ENCODE measurements at regions not wholly inside any gene's neighbourhood (a gene's known extent, or its start where the extent isn't known, plus 50 kb on each side); places are given as distances from the start of the nearest gene placed in this dataset.

DNA sequence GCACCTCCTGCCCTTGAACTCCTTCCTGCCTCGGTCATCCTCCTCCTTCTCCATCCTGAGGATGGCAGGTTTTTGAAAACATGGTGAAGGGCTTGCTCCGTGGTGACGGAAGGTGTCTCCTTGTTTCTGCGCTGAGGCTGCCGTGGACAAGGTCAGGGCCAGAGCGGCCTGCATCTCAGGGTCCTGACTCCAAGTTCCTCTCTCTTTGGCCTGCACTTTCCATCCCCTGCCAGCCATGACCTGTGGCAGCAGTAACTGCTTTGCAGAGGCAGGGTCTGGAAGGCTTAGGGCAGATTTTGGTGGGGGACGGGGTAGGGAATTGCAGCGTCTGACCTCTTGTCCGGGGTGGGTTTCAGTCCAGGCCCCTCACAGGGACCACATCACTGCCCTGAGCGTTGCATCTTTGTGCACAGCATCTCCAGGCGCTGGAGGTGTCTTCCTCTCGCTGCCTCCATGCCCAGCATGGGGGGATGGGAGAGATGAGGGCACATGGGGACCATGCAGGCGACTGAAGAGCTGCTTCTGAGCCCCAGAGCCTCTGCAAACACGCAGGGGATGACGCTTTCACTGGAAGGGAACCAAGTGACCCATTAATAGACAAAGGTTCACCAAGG, 216.8 kb downstream of the TEX29 start:
- DNase-seq (ENCODE audit: low read depth) = no peak

DNA sequence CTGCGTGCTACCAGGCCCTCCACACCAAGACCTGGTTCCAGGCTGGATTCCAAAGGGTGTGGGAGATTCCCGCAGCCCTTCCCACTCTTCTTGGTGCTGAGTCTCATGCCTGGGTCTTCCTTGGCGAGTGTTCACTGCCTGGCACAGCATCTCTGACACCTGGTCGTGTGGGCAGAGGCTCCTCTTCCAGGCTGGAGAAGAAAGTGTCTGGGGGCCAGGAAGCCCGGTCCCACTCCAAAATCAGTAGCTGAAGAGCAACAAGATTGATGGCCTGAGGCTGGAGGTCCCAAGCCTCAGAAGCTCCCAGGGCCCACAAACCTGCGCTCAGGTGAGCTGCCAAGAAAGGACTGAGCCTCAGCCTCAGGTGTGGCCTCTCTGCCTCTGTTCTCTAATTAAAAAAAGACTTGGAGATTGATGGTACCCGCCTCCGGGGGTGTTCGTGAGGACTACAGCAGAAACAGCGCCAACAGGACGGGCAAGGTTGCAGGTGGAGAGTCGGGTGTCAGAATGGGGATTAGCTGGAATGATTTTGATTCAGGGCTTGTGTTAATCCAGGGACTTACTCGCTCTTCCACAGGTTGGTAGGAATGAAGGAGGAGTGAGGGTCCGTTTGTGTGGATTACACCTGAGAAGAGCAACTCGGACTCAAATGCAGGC, 217.5 kb downstream of the TEX29 start:
- no peak for DNase-seq (ENCODE audit: low read depth)

DNA sequence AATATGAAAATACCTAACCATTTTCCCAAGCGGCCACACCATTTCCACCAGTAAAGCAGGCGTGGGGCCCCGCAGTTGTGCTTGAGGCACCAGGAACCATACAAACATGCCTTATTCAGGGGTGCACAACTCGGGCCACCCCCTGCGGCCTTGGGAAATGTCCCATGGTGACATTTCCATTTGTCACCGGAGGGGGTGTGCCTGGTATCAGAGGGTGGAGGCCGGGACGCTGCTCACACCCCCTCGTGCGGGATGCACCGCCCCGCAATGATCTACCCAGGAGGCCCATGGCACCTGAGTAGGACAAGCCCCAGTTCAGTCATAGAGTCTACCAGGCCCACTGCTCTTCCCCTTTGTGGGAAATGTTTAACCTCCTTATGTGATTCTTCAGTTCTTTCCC, 218.8 kb downstream of the TEX29 start:
- no peak for DNase-seq (ENCODE audit: low read depth)

DNA sequence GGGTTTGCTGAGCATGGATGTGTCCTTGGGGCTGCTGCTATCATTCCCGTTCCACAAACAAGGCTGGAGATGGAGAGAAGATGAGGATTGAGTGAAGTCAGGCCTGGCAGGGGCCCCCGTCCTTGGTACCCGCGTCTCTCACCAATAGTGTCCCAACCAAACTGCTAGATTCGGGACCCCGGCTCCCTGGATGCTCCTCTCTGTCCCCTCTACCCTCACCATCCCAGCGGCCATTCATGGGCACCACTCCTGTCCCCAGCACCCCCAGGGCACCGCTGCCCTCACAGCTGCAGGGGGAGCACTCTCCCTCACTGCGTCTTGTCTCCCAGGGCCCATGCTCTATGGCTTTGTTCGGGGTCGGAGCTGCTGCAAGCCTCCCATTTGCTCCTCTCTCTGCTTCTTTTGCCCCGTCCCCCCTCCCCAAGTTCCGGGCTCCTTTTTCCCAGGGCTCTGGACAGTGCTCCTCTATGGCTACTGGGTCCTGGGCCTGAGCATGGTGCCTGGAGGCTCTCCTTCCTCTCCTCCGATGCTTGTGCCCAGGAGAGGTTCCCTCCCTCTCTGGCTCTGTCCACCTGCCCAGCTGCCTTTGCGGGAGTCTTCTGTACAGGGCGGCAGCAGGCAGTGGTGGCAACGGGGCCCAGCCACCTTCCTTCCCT, 219.5 kb downstream of the TEX29 start:
- no peak for DNase-seq (ENCODE audit: low read depth)

DNA sequence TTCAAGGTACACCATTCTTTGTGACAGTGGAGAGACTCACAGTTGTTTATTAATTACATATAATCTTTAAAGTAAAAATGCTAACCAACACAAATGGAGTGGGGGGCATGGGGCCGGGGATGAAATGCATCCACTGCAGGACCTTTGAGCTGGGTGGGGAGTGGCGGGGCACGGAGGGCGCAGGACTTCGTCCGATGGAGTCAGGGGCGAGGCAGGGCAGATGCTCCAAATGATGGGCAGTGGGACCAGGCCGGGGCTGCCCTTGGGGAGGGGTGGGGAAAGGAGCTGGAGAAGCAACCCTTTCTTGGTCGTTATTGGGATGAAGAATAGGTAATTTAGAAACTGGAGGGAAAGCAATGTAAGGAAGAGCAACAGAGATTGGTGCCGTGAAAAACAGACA, 220.0 kb downstream of the TEX29 start:
- DNase-seq (ENCODE audit: low read depth) = no peak

DNA sequence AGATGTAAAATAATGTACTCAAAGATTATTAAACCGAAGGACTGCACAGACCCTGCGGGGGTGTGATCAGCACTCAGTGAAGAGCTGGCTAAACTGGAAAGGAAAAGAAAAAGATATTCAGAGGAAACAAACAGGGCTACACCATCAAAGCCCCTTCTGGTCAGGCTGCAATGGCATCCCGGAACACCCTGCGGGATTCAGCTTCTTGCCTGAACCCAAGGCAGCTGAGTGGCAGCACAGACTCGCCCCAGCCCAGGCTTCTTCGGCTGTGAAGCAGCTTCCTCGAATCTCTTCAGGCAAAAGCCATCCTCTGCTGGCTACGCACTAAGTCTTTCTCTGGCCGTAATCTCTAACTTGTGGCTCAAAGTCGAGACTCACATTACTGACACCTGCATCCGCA, 220.9 kb downstream of the TEX29 start:
- DNase-seq (ENCODE audit: low read depth) = no peak

DNA sequence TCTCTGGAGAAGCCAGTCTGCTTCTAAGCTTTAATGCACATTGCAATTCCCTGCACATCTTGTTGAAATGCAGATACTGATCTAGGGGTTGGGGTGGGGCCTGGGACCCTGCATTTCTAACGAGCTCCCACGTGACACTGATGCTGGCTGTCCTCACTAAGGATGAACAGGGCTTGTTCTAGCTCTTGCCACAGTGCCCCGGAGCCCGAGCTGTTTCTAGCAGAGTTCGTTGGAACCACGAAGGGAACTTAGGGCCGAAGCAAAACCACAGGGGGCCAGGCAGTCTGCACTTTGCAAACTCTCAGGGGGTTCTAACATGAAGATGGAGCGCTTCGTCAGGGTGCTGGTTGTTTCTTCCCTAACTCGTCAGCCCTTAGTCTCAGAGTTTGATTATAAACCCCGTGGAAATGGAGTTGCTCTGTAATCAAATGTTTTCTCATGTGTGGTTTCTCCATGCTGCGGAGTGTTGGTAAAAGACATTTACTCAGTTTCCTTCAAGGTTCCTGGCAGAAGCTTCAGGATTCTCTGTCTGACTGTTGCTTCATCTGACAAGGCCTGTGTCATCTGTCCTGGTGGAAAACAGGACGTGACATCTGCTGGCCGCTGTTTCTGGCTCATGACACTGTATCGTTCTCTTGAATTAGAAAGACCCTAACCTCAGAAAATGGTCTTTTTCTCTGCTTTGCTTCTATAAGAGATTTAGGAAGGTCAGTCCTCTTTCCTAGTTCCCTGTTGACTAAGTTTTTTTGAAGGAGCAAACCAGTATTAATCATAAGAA, 221.5 kb downstream of the TEX29 start:
- no peak for DNase-seq (ENCODE audit: low read depth)

DNA sequence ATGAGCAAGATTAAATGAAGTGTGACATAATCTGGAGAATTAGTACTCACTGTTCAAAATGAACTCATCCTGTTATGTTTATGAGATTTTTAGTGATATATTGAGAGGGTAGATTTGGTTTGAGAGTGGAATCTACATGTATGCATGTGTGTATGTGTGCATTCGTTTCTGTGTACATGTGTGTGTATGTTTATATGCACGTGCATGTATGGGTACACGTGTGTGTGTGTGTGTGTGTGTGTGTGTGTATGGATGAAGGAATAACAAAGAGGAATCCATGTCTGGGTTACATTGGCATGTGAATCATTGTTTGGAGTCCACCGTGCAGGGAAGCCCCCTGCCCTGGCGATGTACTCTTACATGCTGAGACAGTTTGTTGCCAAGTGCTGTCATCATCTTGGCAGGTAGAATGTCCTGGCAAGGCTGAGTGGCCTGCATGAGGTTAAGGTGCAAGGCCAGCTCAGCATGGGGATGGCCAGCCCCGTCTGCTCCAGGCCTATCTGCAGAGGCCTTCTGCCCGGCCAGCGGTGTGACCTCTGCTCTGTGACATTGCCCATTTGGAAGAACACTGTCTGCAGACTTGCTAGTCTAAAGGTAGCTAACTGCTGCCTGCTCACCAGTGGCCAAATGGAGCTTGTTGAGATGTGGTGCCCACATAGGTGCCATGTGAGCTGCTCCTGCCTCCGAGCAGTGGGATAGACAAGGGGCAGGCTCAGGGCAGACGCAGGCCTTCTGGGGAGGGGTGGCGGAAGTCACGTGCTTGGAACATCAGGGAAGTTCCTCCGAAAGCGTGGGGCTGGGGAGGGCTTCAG, 222.3 kb downstream of the TEX29 start:
- no peak for DNase-seq (ENCODE audit: low read depth)

DNA sequence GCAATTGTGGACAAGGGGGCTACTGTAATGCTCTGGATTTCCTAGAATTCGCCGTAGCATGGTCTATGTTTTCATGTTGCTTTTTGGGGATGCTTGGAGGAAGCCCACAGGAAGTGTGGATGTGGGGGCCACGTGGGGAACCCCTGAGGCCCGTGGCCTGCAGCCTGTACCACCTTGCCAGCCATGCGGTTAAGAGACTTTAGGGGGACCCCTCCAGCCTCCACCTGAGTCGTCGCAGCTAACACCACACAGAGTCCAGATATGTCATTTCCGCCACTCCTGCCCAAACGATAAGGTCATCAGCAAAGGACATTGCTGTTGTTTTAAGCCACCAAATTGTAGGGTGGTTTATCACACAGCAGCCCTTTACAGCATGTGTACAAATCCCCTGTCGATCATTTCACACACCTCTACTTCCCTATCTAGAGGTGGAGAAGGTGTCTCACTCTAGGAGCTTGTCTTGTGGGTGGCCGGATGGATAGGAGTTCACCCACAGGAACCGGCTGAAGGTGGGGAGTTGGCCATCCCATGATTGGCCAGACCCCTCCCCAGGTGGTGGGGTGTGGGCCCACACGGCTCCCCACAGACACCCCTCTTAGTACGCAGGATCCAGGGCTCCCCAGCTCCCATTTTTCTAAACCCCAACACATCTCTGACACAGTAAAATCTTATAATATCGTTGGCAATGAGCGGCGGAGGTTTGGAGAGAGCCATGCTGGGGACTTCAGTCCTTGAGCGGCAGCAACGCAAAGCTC, 226.7 kb downstream of the TEX29 start:
- DNase-seq (ENCODE audit: low read depth) = no peak

DNA sequence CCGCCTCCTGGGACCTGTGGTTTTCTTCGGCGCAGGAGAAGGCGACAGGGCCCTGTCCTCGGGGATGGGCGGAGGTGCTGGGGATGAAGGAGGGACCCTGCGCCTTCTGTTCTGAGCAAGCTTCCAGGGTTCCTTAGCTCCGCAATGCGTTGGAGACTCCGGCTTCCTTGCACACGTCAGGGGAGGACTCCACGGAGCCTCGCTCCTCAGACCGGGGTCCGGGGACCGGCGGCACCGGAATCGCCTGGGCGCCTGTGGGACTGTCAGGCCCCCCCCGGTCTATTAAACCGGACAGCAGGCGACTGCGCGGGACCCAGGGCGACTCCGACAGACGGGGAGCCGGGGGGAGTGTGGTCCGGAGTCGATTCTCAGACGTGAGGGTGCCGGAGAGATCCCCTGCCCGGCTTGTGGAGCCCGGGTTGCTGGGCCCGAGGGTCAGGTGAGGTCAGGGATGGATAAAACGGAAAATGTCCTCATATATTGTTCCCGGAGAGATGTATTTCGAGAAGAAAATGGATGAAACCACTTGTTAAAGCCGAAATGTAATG, 227.4 kb downstream of the TEX29 start:
- no peak for DNase-seq (ENCODE audit: low read depth)

DNA sequence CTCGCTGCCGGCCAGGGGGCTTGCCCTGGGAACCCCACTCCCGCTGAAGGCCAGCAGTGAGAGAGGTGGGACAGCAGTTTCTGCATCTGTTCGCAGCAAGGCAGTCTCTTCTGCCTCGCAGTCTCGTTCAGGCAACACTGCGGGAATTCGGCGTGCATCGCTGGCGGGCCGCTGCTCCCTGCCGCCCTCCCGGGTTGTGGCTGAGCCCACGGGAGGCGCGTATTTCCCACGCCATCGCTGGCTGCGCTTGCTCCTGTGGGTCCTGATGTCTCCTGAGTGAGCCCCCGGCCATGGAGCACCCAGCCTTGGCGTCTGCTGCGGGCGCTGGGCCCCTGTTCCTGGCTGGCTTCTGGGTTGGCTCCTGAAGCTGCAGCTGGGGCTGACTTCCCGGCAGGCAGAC, 227.9 kb downstream of the TEX29 start:
- no peak for DNase-seq (ENCODE audit: low read depth)

DNA sequence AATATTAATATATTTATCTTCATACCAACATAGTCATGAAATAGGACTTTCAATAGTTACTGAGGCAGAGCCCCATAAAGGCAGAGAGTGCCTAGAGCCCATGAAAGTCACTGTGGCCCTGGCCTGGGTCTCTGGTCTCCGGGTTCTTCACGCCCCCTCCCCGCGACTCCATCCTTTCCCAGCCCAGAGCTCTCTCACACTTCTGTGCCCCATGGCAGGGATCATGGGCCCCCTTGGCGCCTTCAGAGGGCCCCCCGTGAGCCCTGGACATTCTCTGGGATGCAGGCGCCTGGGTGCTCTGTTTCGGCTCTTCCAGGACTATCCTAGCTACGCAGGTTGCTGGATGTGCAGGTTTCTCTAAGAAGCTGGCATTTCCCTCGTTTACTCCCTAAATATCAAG, 228.4 kb downstream of the TEX29 start:
- no peak for DNase-seq (ENCODE audit: low read depth)

DNA sequence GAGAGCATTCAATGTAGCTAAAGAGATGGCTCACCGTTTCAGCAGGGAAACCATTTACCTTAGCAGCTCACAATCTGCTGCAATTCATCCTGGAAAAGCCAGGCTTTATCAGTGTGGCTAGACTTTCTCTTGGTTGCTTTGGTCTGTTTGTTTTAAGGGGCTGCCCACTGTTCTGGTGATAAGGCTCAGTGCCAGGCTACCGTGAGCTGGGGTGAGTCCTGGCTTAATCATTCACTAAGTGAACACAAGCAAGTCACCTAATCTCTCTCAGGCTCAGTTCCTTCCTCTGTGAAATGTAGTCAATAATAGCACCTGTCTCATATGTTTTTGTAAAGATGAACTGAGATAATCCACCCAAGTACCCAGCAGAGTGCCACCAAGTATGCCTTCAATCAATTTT, 229.0 kb downstream of the TEX29 start:
- DNase-seq (ENCODE audit: low read depth) = no peak

DNA sequence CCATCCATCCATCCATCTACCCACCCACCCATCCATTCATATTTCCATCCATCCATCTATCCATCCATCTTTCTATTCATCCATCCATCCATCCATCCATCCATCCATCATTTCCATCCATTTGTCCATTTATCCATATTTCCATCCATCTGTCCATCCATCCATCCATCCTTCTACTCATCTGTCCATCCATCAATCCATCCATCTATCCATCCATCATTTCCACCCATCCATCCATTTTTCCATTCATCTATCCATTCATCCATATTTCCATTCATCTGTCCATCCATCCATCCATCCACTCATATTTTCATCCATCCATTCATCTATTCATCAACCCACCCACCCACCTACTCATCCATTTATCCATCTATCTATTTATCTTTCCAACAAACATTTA, 229.6 kb downstream of the TEX29 start:
- DNase-seq (ENCODE audit: low read depth) = no peak

DNA sequence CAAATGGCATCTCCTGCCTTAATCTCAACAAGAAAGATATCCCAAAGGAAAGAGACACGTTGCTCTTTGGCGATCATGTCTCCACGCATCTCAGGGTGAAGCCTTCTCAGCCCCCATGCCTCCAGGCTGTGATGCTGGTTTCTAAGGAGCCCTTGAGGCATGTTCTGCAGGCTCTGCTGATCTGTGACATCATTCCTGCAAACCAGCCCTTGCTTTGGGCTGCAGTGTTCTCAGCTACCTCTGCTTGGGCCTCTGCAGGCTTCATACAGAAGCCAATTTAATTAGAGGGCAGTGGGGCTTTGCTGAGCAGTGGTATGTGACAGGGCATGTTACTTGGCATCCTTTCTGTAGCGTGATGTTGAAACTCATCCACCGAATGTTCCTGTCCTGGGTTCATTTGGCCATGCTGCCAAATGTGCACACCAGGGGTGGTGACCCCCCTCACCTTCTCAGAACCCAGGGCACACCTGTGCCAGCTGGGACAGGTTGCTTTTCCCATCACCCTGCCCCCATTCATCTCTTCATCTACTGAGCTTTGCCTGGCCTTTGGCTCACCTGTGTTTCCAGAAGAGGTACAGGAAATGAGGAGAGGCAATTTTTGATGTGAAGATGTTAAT, 230.9 kb downstream of the TEX29 start:
- no peak for DNase-seq (ENCODE audit: low read depth)

DNA sequence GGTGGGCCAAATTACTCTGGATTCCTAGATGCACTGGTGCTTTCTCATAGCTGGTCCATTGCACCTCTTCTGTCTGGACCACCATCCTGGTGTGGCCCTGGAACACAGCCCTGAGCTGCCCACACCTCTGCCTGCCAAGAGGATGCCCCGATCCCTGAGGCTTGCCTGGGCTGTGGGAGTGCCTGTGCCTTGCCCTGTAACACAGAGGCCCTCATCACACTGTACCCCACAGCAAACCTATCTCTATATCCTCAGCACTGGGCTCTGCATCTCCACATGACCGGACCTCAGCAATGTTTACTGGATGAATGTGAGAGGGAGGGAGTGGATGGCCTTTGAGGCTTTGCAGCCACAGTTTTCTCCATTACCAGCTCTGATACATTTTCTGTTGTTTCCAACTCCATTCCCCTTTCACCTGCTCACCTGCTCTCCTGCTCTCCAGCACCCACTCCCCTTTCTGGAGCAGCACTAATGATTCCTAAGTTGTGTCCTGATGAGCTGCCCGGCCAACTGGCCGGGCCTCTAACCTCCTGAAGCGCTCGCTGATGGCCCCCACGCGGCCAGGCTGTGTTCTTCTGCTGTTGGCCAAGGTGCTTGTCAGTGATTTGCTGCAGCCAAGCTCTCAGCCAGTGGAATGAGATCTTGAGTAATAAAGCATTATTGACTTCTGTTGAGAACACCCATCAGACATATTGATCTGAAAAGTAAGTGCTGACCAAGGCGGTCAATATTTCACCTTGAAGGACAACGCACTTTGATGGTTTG, 232.6 kb downstream of the TEX29 start:
- DNase-seq (ENCODE audit: low read depth) = no peak

DNA sequence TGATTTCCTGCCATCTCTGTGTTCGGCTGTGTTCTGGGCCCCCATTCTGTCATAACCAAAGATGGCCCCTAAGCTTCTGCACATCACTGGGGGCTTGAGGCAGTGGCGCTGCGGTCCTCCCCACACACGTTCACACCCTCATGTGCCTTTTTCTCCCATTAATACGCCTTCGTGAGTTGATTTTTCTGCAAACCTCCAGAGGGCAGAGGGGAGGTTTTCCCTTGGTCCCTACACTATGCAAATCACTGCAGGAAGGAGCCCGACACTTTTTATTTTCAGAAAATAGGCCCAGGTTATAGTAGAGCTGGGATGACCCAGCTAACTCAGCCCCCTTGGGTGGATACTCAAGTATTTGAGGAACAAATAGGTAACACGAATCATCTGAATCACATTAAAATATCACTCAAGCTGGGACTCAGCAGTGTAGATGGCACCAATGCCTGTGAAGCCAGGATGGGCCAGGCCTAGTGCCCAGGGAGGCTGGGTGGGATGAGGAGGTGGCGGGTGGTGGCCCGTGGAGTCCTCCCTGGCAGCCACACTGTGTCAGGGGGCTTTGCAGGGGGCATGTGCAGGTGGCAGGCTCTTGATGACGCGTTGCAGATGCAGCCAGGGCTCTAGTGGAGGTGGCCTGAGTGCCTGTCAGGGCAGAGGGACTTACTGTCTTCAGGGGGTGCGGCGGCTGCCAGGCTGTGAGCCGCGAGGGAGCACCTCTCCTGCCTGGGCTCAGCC, 234.3 kb downstream of the TEX29 start:
- no peak for DNase-seq (ENCODE audit: low read depth)

DNA sequence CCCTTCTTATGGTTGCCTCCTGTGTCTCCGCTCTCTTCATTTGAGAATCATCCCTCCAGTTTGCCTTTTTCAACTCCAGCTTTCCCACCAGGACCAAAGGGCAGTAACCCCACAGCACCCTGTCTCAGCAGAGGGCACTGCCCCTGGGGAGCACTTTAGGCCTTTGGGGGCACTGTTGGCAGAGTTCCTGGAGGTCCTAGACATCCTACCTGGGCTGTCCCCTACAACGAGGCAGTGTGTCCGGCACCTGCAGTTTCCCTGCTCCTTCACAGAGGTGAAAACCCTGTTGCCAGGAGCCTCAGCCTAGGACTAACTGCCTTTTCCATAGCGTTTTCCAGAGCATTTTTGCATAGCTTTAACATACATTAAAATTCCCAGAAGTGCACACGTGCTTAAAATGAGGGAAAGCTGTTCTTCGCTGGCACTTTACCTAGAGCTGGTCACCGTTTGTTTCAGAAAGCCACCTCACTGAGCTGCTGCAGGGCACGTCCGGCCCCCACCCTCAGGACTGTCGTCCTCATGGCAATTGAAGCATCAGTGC, 234.9 kb downstream of the TEX29 start:
- DNase-seq (ENCODE audit: low read depth) = no peak

DNA sequence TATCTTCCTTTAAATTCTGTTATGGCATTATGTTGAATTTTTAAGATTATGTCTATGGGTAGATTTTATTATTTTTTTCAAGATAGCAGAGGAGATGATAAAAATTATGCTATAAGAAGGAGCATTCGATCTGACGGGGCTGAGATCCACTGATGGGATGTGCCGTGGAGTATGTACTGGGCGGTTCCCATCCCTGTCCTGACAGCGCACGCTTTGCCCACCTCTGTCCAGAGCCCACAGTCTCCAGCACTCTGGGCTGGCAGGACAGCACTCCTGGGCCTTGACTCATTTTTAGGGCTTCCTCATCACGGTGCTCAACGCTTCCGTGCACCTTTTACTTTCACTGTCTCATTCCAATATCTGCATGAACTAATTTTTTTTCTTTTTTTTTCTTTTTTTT, 235.5 kb downstream of the TEX29 start:
- DNase-seq (ENCODE audit: low read depth) = no peak

Data from forelimb muscle (tissue), 1 donor.